WTC11 (cell line): ENCODE measurements at regions not wholly inside any gene's neighbourhood (a gene's known extent, or its start where the extent isn't known, plus 50 kb on each side); places are given as distances from the start of the nearest gene placed in this dataset.

Experiments
- CTCF ChIP-seq: fragments of 200-600 bp; IDR thresholded peaks from 2 replicates; pipeline ENCODE4 v1.8.0; 2022; ENCODE audit warnings: antibody characterized with exemption
- E2F4 ChIP-seq: sonication (generic); formaldehyde crosslinking; IDR thresholded peaks from 2 replicates; pipeline ENCODE4 v1.8.1; 2022; ENCODE audit warnings: low read depth, mild to moderate bottlenecking, moderate library complexity, missing genetic modification reagents, borderline replicate concordance
- IRF2 ChIP-seq: sonication (generic); formaldehyde crosslinking; IDR thresholded peaks from 2 replicates; pipeline ENCODE4 v1.8.0; 2022; ENCODE audit warnings: low read depth, missing genetic modification reagents, borderline replicate concordance
- JUN ChIP-seq: sonication (generic); formaldehyde crosslinking; IDR thresholded peaks from 2 replicates; pipeline ENCODE4 v1.8.0; 2023; ENCODE audit warnings: mild to moderate bottlenecking, missing genetic modification reagents
- RELA ChIP-seq: sonication (generic); formaldehyde crosslinking; IDR thresholded peaks from 2 replicates; pipeline ENCODE4 v1.8.1; 2022; ENCODE audit warnings: missing genetic modification reagents, mild to moderate bottlenecking, borderline replicate concordance

- TF ChIP-seq E2F4, result no peak
- no peak for TF ChIP-seq CTCF
- TF ChIP-seq JUN, result no peak
- TF ChIP-seq RELA (CRISPR knock-in tag), result no peak
- TF ChIP-seq IRF2 (CRISPR knock-in tag), result no peak
Measured at GRCh38 chr4:135283934-135284333, 1082.3 kb upstream of the PABPC4L start.
